Stimulated activated CD4-positive, alpha-beta T cell treated with anti-CD3 and anti-CD28 coated beads, Interleukin-1b, Interleukin-23, amount 100 ng/mL, for 48 hours (primary cell): ENCODE measurements at regions not wholly inside any gene's neighbourhood (a gene's known extent, or its start where the extent isn't known, plus 50 kb on each side); places are given as distances from the start of the nearest gene placed in this dataset.

Experiments
- DNase-seq: peaks from one replicate; pipeline ENCODE4 v3.0.0-alpha.2; 2020

- DNase-seq = no peak
These were observed 511.8 kb upstream of the SLITRK1 start for GRCh38 chr13:84393981-84394625.

DNA sequence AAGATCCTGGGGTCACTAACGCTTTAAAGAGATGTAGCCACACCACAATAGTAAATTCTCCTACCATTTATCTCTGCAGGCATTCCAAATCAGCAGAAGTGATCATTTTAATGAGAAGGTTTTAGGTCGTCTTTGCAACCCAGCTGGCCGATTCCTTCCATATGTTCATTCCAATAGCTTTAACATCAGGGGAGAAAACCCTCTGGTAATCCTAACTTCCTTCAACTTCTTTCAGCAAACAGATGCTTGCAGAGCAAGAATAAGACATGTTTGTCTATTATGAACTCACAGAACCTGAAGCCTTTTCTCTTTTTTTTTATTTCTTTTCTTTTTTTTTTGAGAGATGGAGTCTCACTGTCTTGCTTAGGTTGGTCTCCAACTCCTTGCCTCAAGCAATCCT, 498.6 kb upstream of the SLITRK1 start:
- no peak for DNase-seq

- no peak for DNase-seq
These were observed 494.8 kb upstream of the SLITRK1 start for GRCh38 chr13:84377106-84377505.

DNA sequence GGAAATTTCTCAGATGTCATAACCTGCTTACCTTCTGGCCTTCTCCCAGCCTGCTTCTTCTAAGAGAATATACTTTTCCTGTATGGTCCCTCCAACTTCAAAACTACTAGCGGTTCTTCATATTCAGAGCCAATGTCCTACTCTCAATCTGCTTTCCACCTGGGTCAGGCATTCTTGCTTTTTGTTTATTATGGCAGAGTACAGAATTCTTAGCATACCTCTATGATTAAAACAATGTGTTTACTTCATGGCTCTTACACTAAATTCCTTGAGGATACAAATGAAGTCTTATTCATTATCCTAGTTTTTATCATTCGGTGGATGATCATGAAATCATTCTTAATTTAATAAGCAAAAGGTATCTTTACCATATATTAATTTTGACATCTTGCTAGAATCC, 484.2 kb upstream of the SLITRK1 start:
- no peak for DNase-seq

DNA sequence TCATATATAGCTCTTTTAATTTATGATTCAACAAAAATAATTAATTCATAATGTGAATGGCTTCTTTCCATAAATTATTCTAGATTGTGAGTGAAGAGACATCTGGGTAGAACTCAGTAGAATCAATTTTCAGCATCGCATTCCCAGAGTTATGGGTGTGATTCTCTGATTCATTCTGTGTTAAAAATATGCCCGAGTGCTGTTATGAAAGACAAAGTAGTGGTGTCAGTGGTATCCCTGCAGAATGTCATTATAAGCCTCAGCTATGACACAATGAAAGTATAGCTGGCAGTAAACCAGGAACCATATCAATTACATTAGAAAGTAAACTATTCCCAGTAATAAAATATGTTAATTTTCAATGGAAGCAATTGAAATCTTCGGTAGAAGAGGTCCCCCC, 480.5 kb upstream of the SLITRK1 start:
- DNase-seq = no peak

- DNase-seq = no peak
These were observed 478.5 kb upstream of the SLITRK1 start for GRCh38 chr13:84360822-84361221.

DNA sequence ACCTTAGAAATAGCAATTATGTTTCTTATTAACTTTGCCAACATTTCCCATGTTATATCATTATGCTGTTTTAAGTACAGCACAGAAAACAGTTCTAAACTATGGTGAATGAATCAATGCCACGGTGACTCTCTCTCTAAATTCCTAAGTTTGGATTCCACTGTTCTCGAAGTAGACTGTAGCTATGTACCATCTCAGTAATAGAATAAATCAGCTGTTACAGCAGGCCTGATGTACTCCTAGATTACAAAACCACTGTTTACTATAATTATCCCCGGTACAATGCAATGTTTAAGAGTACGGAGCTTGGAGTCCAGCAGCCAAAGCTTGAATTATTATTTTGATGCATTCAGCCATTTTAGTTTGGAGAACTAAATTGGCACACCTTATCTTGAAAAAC, 476.3 kb upstream of the SLITRK1 start:
- no peak for DNase-seq

GRCh38 chr13:84352946-84353345, 470.7 kb upstream of the SLITRK1 start:
- DNase-seq = no peak

- no peak for DNase-seq
These were observed 457.2 kb upstream of the SLITRK1 start for GRCh38 chr13:84339456-84339855.

DNA sequence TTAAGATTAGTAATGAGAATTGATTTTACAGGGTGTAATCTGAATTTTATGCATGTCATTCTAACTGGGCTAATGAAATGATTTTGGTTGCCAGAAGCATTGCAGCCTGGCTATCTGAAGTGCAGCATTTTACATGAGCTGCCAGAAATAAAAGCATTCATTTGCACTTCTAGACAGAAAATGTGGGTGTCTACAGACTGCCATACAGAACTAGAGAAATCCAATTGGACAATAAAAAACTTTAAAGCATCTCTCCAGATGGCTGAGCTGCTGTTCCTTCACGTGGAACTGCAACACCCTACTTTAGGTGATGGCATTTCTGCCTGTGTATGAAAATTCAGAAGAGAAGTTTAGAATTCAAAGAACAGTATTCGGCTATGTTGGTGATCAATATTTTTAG, 450.1 kb upstream of the SLITRK1 start:
- DNase-seq = no peak

DNA sequence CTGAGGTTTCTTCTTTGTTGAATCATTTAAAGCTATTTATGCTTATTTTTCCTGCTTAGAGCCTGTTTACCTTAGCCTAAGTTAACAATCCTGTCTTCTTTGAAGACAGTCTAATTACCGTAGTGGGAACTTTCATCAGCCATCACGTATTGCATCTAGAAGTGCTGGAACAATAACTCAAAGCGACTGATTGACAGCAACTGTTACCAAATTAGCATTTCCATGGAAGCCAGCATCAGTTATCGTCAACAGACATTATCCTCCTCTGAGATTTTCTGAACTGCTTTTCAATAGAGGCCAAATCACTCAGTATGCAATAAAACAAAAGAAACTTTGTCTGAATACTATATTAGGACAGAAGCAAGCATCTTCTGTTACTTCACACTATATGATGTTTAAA, 433.3 kb upstream of the SLITRK1 start:
- no peak for DNase-seq

GRCh38 chr13:84303035-84303434, 420.8 kb upstream of the SLITRK1 start:
- DNase-seq = no peak

GRCh38 chr13:84297251-84297650, 415.0 kb upstream of the SLITRK1 start:
- DNase-seq = no peak

DNA sequence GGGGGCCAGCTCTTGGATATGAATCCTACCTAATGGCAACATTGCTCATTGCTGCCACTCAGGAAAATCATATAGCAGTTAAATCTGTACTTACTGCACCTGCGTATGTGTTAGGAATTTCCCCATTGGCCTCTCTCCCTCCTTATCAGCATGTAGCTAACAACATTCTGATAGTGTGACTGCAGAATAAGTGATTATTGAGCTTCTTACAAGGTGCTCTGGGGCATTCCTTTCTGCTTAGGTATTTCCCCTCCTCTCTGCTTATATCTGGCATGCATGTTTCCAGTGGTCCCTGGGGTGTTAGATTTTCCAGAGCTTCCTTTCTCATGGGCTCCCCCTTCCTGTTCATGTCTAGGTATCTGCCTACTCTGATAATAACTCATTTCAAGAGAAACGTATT, 414.1 kb upstream of the SLITRK1 start:
- no peak for DNase-seq

DNA sequence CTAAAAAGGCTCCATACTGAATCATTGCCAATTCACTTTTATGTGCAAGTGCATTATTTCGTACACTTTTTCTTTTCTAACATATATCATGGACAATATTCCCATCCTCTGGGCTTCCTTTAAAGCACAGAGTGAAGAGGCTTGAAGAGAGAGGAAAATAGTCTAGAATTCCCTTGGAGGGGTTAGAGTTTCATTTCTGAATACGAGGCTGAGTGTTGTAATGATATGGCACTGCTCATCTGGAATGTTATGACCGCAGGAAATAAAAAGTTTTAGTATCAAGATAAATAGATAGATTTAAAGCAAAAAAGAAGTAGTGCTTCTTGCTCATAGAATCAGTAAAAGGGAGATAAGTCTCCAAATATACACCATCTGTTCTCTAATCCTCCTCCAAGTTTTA, 412.3 kb upstream of the SLITRK1 start:
- no peak for DNase-seq

DNA sequence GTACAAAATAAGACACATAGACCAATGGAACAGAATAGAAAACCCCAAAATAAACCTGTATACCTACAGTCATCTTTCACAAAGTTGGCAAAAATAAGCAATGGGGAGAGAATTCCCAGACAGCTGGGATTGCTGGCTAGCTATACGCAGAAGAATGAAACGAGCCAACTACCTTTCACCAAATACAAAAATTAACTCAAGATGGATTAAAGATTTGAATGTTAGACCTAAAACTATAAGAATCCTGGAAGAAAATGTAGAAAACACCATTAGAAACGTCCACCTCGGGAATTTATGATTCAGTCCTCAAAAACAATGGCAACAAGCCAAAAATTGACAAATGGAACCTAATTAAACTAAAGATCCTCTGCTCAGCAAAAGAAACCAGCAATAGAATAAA, 408.1 kb upstream of the SLITRK1 start:
- no peak for DNase-seq

GRCh38 chr13:84279166-84279565, 396.9 kb upstream of the SLITRK1 start:
- DNase-seq = no peak

GRCh38 chr13:84272877-84273562, 390.7 kb upstream of the SLITRK1 start:
- no peak for DNase-seq

- DNase-seq = no peak
These were observed 383.0 kb upstream of the SLITRK1 start for GRCh38 chr13:84265257-84265764.

DNA sequence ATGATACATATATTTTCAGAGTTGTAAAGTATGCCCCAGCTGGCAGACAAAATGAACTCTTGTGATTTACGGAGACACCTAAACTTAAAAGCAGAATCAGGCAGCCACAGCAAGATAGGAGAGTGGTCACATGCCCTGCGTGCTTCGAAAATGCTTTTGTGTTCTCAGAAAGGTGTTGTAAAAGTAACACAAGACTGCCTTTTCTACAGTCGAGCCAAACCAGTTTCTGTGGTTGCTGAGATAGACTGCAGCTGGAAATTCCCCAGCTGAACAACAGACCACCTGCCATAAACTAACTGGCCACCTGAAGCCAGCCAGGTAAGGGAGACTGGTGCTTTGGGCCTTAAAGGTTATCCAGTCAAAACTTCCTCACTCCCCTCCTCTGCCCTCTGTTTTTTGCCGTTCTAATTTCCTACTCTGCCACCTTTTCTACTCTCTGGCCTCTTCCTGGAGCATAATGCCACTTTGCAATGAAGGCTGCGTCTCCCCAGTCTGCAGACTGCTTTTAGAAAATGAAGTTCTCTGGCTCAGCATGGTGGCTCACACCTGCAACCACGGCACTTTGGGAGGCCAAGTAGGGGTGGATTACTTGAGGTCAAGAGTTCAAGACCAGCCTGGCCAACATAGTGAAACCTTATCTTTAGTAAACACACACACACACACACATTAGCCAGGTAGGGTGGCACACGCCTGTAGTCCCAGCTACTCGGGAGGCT, 381.2 kb upstream of the SLITRK1 start:
- DNase-seq = no peak

- no peak for DNase-seq
These were observed 373.0 kb upstream of the SLITRK1 start for GRCh38 chr13:84255226-84255797.

- no peak for DNase-seq
These were observed 367.2 kb upstream of the SLITRK1 start for GRCh38 chr13:84249463-84249862.

GRCh38 chr13:84243340-84243739, 361.1 kb upstream of the SLITRK1 start:
- DNase-seq = no peak

GRCh38 chr13:84239032-84239431, 356.8 kb upstream of the SLITRK1 start:
- no peak for DNase-seq
